B cell (primary cell): ENCODE measurements at regions not wholly inside any gene's neighbourhood (a gene's known extent, or its start where the extent isn't known, plus 50 kb on each side); places are given as distances from the start of the nearest gene placed in this dataset.

Source experiments
- ATAC-seq: fragments of 200-7000 bp; cut with Tn5 transposase; one replicate; pipeline ENCODE4 v1.10.0; 2021; ENCODE audit warnings: low read depth, mild to moderate bottlenecking, moderate number of reproducible peaks, moderate library complexity
- CTCF ChIA-PET: fragments of 350-600 bp; sonication (Branson Sonifier 250); formaldehyde crosslinking; loops from one replicate; lab custom pipeline; 2021; ENCODE audit warnings: antibody characterized with exemption, inconsistent platforms; lab: Charles Lee
- POLR2A ChIA-PET: fragments of 350-600 bp; sonication (Branson Sonifier 250); formaldehyde crosslinking; loops from one replicate; lab custom pipeline; 2021; ENCODE audit warnings: antibody characterized with exemption; lab: Charles Lee
- DNase-seq: peaks from one replicate; pipeline ENCODE4 v3.0.0; 2013
- H2AFZ ChIP-seq: 2 replicates; pipeline ENCODE4 v1.6.1; 2012; ENCODE audit warnings: mild to moderate bottlenecking, low read depth, low read length; ENCODE audit not compliant: insufficient read depth, poor library complexity, severe bottlenecking
- H3K27ac ChIP-seq, 2 donors: 1 replicate in 1 of 2; 2 replicates in 1 of 2; pipeline ENCODE4 v1.5.1; 2012 to 2013; ENCODE audit warnings: low read length in 2 of 2, mild to moderate bottlenecking in 2 of 2, moderate library complexity in 1 of 2
- H3K27me3 ChIP-seq, 4 experiments: fragments of 200-600 bp in 1 of 4; sonication (generic) in 1 of 4; replicated peaks in 1 of 4; 1 replicate in 2 of 4; 2 replicates in 2 of 4; pipeline versions ENCODE4 v1.6.1 to v1.7.0; 2013 to 2016; ENCODE audit warnings: low read length in 3 of 4, mild to moderate bottlenecking in 2 of 4, mixed read lengths in 1 of 4, moderate library complexity in 1 of 4; ENCODE audit not compliant: insufficient read depth in 4 of 4, control insufficient read depth in 3 of 4; ENCODE audit errors: control extremely low read depth in 1 of 4
- H3K36me3 ChIP-seq, 2 experiments: replicated peaks in 1 of 2; 1 replicate in 1 of 2; 2 replicates in 1 of 2; pipeline versions ENCODE4 v1.6.1 to v1.7.1; 2013; ENCODE audit warnings: low read length in 1 of 2; ENCODE audit not compliant: insufficient read depth in 2 of 2, control insufficient read depth in 1 of 2; ENCODE audit errors: control extremely low read depth in 1 of 2, extremely low read depth in 1 of 2
- H3K4me1 ChIP-seq, 2 donors: fragments of 200-600 bp in 1 of 2; sonication (generic) in 1 of 2; 1 replicate in 1 of 2; 2 replicates in 1 of 2; pipeline versions ENCODE4 v1.5.1 to v1.6.1; 2013 to 2017; ENCODE audit warnings: low read length in 2 of 2; ENCODE audit not compliant: control insufficient read depth in 2 of 2, insufficient read depth in 2 of 2
- H3K4me2 ChIP-seq: replicated peaks from 2 replicates; pipeline ENCODE3; 2012; ENCODE audit warnings: mild to moderate bottlenecking, low read depth, low read length; ENCODE audit not compliant: poor library complexity, severe bottlenecking
- H3K4me3 ChIP-seq, 5 experiments: fragments of 200-600 bp in 1 of 5; sonication (generic) in 1 of 5; 1 replicate in 3 of 5; 2 replicates in 2 of 5; pipeline versions ENCODE4 v1.5.1 to v1.7.0; 2011 to 2016; ENCODE audit warnings: low read length in 4 of 5, mild to moderate bottlenecking in 4 of 5, low read depth in 2 of 5, control low read depth in 1 of 5, moderate library complexity in 1 of 5; ENCODE audit not compliant: insufficient read depth in 1 of 5; ENCODE audit errors: control extremely low read depth in 1 of 5, extremely low read depth in 1 of 5
- H3K79me2 ChIP-seq: fragments of 200-600 bp; sonication (generic); one replicate; pipeline ENCODE4 v1.6.0; 2016; ENCODE audit warnings: low read length; ENCODE audit not compliant: control insufficient read depth, insufficient read depth
- H3K9ac ChIP-seq: fragments of 200-600 bp; sonication (generic); 2 replicates; pipeline ENCODE4 v1.6.1; 2017; ENCODE audit warnings: mild to moderate bottlenecking, low read length, moderate library complexity
- H3K9me3 ChIP-seq, 3 donors: one replicate each; pipeline versions ENCODE4 v1.6.1 to v1.7.1; 2013; ENCODE audit warnings: low read length in 2 of 3; ENCODE audit not compliant: control insufficient read depth in 2 of 3, insufficient read depth in 1 of 3; ENCODE audit errors: control extremely low read depth in 1 of 3
- H4K20me1 ChIP-seq: 2 replicates; pipeline ENCODE4 v1.6.0; 2012; ENCODE audit warnings: mild to moderate bottlenecking, low read length; ENCODE audit not compliant: insufficient read depth, control insufficient read depth, poor library complexity, severe bottlenecking
- H3K27ac Mint-ChIP-seq: one replicate; pipeline ENCODE4 v1.8.0; 2021; ENCODE audit warnings: mixed read lengths
- H3K27me3 Mint-ChIP-seq: one replicate; pipeline ENCODE4 v1.8.0; 2021; ENCODE audit warnings: mixed read lengths
- H3K4me1 Mint-ChIP-seq: one replicate; pipeline ENCODE4 v1.8.0; 2021; ENCODE audit warnings: mixed read lengths
- H3K4me3 Mint-ChIP-seq: one replicate; pipeline ENCODE4 v1.8.0; 2021; ENCODE audit warnings: mixed read lengths
- H3K9me3 Mint-ChIP-seq: one replicate; pipeline ENCODE4 v1.8.0; 2022; ENCODE audit warnings: mixed read lengths; ENCODE audit not compliant: insufficient read depth
- EZH2 ChIP-seq: IDR thresholded peaks from 2 replicates; pipeline ENCODE4 v1.6.1; 2012; ENCODE audit warnings: borderline replicate concordance, low read depth, mild to moderate bottlenecking, moderate library complexity, low read length; ENCODE audit not compliant: insufficient read depth, poor library complexity, severe bottlenecking
- WGBS: methylation state at CpG from one replicate; pipeline ENCODE4 v1.1.5; 2013; ENCODE audit warnings: missing lambda C conversion rate; ENCODE audit not compliant: insufficient coverage; 5-methylcytosine and 5-hydroxymethylcytosine counted together
- intact Hi-C: fragments of 100-400 bp; cut with micrococcal nuclease; formaldehyde crosslinking; loops from one replicate; pipeline ENCODE4 v1.10.0; 2022
- TF ChIP-seq, protein P1 (sequence below): fragments of 200-600 bp; IDR thresholded peaks from one replicate; pipeline ENCODE4 v1.8.0; 2022; ENCODE audit warnings: antibody characterized with exemption, mild to moderate bottlenecking

- POLR2A ChIA-PET: no interaction called here
- H3K36me3 ChIP-seq: no peaks in the 10 kb centered on the region
- no peaks in the 10 kb centered on the region for H3K4me1 Mint-ChIP-seq
- no peaks in the 10 kb centered on the region for H4K20me1 ChIP-seq
- CTCF ChIA-PET: no interaction called here
- no peaks in the 10 kb centered on the region for H3K4me1 ChIP-seq
- intact Hi-C loops: no loop called here
- no peak overlapping the region for H3K4me3 ChIP-seq
- no peak overlapping the region for H3K4me2 ChIP-seq
- H3K27me3 Mint-ChIP-seq: peaks cover 5% of the 10 kb centered on the region
- no peaks in the 10 kb centered on the region for H3K9me3 ChIP-seq
- H3K27me3 ChIP-seq: peaks cover 0 to 4% (median 0%) of the 10 kb centered on the region in 4 experiments
- TF ChIP-seq, protein P1, sequence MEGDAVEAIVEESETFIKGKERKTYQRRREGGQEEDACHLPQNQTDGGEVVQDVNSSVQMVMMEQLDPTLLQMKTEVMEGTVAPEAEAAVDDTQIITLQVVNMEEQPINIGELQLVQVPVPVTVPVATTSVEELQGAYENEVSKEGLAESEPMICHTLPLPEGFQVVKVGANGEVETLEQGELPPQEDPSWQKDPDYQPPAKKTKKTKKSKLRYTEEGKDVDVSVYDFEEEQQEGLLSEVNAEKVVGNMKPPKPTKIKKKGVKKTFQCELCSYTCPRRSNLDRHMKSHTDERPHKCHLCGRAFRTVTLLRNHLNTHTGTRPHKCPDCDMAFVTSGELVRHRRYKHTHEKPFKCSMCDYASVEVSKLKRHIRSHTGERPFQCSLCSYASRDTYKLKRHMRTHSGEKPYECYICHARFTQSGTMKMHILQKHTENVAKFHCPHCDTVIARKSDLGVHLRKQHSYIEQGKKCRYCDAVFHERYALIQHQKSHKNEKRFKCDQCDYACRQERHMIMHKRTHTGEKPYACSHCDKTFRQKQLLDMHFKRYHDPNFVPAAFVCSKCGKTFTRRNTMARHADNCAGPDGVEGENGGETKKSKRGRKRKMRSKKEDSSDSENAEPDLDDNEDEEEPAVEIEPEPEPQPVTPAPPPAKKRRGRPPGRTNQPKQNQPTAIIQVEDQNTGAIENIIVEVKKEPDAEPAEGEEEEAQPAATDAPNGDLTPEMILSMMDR: no peak
- no peak for TF ChIP-seq EZH2
- no peak overlapping the region for H2AFZ ChIP-seq
- DNase-seq: no peak
- H3K27ac Mint-ChIP-seq: no peak overlapping the region
- H3K4me3 Mint-ChIP-seq: no peak overlapping the region
- no peaks in the 10 kb centered on the region for H3K9me3 Mint-ChIP-seq
- no peak overlapping the region for H3K9ac ChIP-seq
- no peaks in the 10 kb centered on the region for H3K79me2 ChIP-seq
- ATAC-seq: no peak
- no peak overlapping the region for H3K27ac ChIP-seq
- WGBS: no CpG with 5 or more reads among the region's 2 CpGs
These were observed 59.5 kb upstream of the EXOC2 start for GRCh38 chr6:752438-752837.

- CTCF ChIA-PET: no interaction called here
- H3K79me2 ChIP-seq: no peaks in the 10 kb centered on the region
- POLR2A ChIA-PET: no interaction called here
- no peaks in the 10 kb centered on the region for H3K9me3 ChIP-seq
- H3K4me1 ChIP-seq: no peaks in the 10 kb centered on the region
- no peak for TF ChIP-seq EZH2
- TF ChIP-seq, protein P1: no peak
- no peak overlapping the region for H2AFZ ChIP-seq
- Mint-ChIP-seq H3K27ac (no peak overlapping the region), H3K27me3 (peaks cover 5% of the 10 kb centered on the region), H3K9me3 (no peaks in the 10 kb centered on the region), H3K4me3 (no peak overlapping the region), H3K4me1 (no peaks in the 10 kb centered on the region)
- H4K20me1 ChIP-seq: no peaks in the 10 kb centered on the region
- intact Hi-C loops: no loop called here
- WGBS: 88% methylated on average over 2 of the region's 4 CpGs
- no peak for DNase-seq
- no peak overlapping the region for H3K4me3 ChIP-seq
- H3K27ac ChIP-seq: no peak overlapping the region
- peaks cover 0 to 4% (median 0%) of the 10 kb centered on the region in 4 experiments for H3K27me3 ChIP-seq
- no peak overlapping the region for H3K4me2 ChIP-seq
- ATAC-seq: no peak
- no peak overlapping the region for H3K9ac ChIP-seq
- H3K36me3 ChIP-seq: no peaks in the 10 kb centered on the region
These were observed 58.8 kb upstream of the EXOC2 start for GRCh38 chr6:751765-752164.
